ENCODE measurements at regions not wholly inside any gene's neighbourhood (a gene's known extent, or its start where the extent isn't known, plus 50 kb on each side); places are given as distances from the start of the nearest gene placed in this dataset.

DNA sequence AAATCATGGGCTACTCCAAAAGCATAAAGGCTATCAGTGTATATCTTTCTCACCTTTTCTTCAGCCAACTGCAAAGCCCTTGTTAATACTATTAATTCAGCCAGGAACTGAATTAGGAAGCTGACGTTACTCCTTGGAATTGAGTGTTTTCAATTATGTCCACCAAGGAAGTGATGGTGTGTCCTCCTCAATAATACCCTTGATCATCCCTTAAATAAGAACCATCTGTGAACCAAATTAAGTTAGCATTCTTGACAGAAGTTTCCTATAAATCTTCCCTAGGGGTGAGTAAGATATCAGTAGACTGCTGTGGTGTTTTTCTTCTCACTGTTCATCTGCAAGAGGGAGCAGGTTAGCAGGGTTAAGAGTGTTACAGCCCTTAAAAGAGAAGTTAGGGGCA is 252.3 kb upstream of the AVPR1A start:
- no peak overlapping the region for H3K4me3 ChIP-seq (ENCODE audit: low read length)
- no peaks in the 10 kb centered on the region for H3K9me2 ChIP-seq (ENCODE audit: insufficient read depth, low read length)
- H3K9me3 ChIP-seq (ENCODE audit: low read length): no peaks in the 10 kb centered on the region
- H3K27ac ChIP-seq (ENCODE audit: low read length): no peak overlapping the region
- TF ChIP-seq POLR2AphosphoS5 (IDR thresholded peaks at IDR 0.05) (no peak), EZH2 (IDR thresholded peaks at IDR 0.05; ENCODE audit: borderline replicate concordance, insufficient read depth, low read length, poor library complexity, severe bottlenecking) (no peak), RAD21 (conservative IDR thresholded peaks at IDR 0.05) (no peak), TAF1 (IDR thresholded peaks at IDR 0.05; ENCODE audit: low read depth) (no peak), SMC3 (conservative IDR thresholded peaks at IDR 0.05; ENCODE audit: poor library complexity) (no peak), EP300 (conservative IDR thresholded peaks at IDR 0.05; ENCODE audit: poor library complexity, severe bottlenecking) (no peak), MXI1 (conservative IDR thresholded peaks at IDR 0.05; ENCODE audit: poor library complexity, severe bottlenecking) (no peak)
- TF ChIP-seq, protein P1, sequence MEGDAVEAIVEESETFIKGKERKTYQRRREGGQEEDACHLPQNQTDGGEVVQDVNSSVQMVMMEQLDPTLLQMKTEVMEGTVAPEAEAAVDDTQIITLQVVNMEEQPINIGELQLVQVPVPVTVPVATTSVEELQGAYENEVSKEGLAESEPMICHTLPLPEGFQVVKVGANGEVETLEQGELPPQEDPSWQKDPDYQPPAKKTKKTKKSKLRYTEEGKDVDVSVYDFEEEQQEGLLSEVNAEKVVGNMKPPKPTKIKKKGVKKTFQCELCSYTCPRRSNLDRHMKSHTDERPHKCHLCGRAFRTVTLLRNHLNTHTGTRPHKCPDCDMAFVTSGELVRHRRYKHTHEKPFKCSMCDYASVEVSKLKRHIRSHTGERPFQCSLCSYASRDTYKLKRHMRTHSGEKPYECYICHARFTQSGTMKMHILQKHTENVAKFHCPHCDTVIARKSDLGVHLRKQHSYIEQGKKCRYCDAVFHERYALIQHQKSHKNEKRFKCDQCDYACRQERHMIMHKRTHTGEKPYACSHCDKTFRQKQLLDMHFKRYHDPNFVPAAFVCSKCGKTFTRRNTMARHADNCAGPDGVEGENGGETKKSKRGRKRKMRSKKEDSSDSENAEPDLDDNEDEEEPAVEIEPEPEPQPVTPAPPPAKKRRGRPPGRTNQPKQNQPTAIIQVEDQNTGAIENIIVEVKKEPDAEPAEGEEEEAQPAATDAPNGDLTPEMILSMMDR (IDR thresholded peaks at IDR 0.05; ENCODE audit: poor library complexity, severe bottlenecking): no peak
- TF ChIP-seq, protein P2, sequence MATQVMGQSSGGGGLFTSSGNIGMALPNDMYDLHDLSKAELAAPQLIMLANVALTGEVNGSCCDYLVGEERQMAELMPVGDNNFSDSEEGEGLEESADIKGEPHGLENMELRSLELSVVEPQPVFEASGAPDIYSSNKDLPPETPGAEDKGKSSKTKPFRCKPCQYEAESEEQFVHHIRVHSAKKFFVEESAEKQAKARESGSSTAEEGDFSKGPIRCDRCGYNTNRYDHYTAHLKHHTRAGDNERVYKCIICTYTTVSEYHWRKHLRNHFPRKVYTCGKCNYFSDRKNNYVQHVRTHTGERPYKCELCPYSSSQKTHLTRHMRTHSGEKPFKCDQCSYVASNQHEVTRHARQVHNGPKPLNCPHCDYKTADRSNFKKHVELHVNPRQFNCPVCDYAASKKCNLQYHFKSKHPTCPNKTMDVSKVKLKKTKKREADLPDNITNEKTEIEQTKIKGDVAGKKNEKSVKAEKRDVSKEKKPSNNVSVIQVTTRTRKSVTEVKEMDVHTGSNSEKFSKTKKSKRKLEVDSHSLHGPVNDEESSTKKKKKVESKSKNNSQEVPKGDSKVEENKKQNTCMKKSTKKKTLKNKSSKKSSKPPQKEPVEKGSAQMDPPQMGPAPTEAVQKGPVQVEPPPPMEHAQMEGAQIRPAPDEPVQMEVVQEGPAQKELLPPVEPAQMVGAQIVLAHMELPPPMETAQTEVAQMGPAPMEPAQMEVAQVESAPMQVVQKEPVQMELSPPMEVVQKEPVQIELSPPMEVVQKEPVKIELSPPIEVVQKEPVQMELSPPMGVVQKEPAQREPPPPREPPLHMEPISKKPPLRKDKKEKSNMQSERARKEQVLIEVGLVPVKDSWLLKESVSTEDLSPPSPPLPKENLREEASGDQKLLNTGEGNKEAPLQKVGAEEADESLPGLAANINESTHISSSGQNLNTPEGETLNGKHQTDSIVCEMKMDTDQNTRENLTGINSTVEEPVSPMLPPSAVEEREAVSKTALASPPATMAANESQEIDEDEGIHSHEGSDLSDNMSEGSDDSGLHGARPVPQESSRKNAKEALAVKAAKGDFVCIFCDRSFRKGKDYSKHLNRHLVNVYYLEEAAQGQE (IDR thresholded peaks at IDR 0.05; ENCODE audit: borderline replicate concordance): no peak
- no peaks in the 10 kb centered on the region for H3K79me2 ChIP-seq (replicated peaks; ENCODE audit: insufficient read depth, low read length)
- H3K27me3 ChIP-seq (ENCODE audit: insufficient read depth, low read depth, low read length): no peaks in the 10 kb centered on the region
- no peak overlapping the region for H2AFZ ChIP-seq (ENCODE audit: low read depth, low read length)
- no peak overlapping the region for H3K9ac ChIP-seq (ENCODE audit: low read length)
- H3K36me3 ChIP-seq (ENCODE audit: insufficient read depth, low read length): no peaks in the 10 kb centered on the region
- no peaks in the 10 kb centered on the region for H3F3A ChIP-seq (ENCODE audit: insufficient read depth, low read length, poor library complexity, severe bottlenecking)
- H4K20me1 ChIP-seq (ENCODE audit: insufficient read depth): no peaks in the 10 kb centered on the region
- H3K4me2 ChIP-seq (ENCODE audit: low read length): no peak overlapping the region

DNA sequence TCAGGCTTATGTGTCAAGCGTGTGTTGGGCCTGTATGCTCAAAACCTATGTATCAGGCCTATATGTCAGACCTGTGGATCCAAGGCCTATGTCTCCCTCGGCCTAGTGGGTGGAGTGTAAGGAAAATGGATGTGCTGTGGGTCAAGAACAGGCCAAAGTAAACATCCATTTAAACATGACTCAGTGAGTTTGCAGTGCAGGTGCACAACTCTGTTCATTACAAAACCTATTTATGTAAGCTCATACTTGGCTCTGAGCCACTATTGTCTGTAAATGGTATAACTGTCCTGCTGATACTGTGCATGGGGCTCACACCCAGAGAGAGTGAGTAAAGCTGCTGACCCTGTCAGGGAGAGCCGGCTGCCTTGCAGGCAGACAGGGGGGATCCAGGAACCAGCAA is 249.7 kb upstream of the AVPR1A start:
- Histone ChIP-seq H3K4me2 (ENCODE audit: low read length) (no peak overlapping the region), H3K27ac (ENCODE audit: low read length) (no peak overlapping the region), H3F3A (ENCODE audit: insufficient read depth, low read length, poor library complexity, severe bottlenecking) (no peaks in the 10 kb centered on the region), H3K4me3 (ENCODE audit: low read length) (no peak overlapping the region), H3K36me3 (ENCODE audit: insufficient read depth, low read length) (no peaks in the 10 kb centered on the region), H3K27me3 (ENCODE audit: insufficient read depth, low read depth, low read length) (no peaks in the 10 kb centered on the region), H4K20me1 (ENCODE audit: insufficient read depth) (no peaks in the 10 kb centered on the region), H3K79me2 (replicated peaks; ENCODE audit: insufficient read depth, low read length) (no peaks in the 10 kb centered on the region), H2AFZ (ENCODE audit: low read depth, low read length) (no peak overlapping the region), H3K9me3 (ENCODE audit: low read length) (no peaks in the 10 kb centered on the region), H3K9me2 (ENCODE audit: insufficient read depth, low read length) (no peaks in the 10 kb centered on the region), H3K9ac (ENCODE audit: low read length) (no peak overlapping the region)
- TF ChIP-seq, protein P1 (IDR thresholded peaks at IDR 0.05; ENCODE audit: poor library complexity, severe bottlenecking): no peak
- TF ChIP-seq TAF1 (IDR thresholded peaks at IDR 0.05; ENCODE audit: low read depth) (no peak), EZH2 (IDR thresholded peaks at IDR 0.05; ENCODE audit: borderline replicate concordance, insufficient read depth, low read length, poor library complexity, severe bottlenecking) (no peak), MXI1 (conservative IDR thresholded peaks at IDR 0.05; ENCODE audit: poor library complexity, severe bottlenecking) (no peak), RAD21 (conservative IDR thresholded peaks at IDR 0.05) (no peak), POLR2AphosphoS5 (IDR thresholded peaks at IDR 0.05) (no peak), EP300 (conservative IDR thresholded peaks at IDR 0.05; ENCODE audit: poor library complexity, severe bottlenecking) (no peak)
- TF ChIP-seq, protein P2 (IDR thresholded peaks at IDR 0.05; ENCODE audit: borderline replicate concordance): no peak

All from neural cell (in vitro differentiated cells).